ENCODE measurements at regions not wholly inside any gene's neighbourhood (a gene's known extent, or its start where the extent isn't known, plus 50 kb on each side); places are given as distances from the start of the nearest gene placed in this dataset.

DNA sequence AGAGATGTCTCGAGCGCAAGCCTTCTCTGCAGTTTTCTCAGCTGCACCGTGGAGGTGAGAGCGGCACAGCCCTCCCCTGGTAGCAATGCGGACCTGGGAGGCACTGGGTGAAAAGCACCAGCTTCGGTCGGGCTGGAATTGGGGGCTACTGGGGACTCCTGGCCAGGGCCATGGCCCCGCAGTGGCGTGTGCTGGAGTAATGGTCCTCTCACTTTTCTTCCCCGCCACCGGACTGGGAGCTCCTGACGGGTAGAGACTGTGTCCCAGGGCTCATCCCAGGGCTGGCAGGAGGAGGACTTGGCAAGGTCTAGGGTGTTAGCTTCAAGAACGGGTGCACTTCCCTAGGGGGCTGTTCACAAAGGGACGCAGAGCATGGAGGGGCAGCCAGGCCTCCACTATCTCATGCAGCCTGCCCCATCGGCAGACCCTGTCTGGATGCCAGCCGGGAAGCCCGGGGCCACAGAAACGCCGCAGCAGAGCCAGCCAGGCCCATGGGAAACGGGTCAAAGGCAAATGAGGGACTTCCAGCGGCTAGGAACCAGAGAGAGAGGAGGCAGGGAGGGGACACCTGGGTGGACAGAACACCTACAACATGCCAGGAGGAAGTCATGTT is 92.6 kb upstream of the MVB12B start (continued):
- TF ChIP-seq, protein P1, sequence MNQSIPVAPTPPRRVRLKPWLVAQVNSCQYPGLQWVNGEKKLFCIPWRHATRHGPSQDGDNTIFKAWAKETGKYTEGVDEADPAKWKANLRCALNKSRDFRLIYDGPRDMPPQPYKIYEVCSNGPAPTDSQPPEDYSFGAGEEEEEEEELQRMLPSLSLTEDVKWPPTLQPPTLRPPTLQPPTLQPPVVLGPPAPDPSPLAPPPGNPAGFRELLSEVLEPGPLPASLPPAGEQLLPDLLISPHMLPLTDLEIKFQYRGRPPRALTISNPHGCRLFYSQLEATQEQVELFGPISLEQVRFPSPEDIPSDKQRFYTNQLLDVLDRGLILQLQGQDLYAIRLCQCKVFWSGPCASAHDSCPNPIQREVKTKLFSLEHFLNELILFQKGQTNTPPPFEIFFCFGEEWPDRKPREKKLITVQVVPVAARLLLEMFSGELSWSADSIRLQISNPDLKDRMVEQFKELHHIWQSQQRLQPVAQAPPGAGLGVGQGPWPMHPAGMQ (IDR thresholded peaks at IDR 0.05; ENCODE audit: borderline replicate concordance): no peak
- TF ChIP-seq ZNF217 (IDR thresholded peaks at IDR 0.05): no peak
- TF ChIP-seq EGR1 (IDR thresholded peaks at IDR 0.05; ENCODE audit: borderline replicate concordance in 1 of 2, low read depth in 2 of 2, low read length in 2 of 2): no peak
- TF ChIP-seq, protein P2, sequence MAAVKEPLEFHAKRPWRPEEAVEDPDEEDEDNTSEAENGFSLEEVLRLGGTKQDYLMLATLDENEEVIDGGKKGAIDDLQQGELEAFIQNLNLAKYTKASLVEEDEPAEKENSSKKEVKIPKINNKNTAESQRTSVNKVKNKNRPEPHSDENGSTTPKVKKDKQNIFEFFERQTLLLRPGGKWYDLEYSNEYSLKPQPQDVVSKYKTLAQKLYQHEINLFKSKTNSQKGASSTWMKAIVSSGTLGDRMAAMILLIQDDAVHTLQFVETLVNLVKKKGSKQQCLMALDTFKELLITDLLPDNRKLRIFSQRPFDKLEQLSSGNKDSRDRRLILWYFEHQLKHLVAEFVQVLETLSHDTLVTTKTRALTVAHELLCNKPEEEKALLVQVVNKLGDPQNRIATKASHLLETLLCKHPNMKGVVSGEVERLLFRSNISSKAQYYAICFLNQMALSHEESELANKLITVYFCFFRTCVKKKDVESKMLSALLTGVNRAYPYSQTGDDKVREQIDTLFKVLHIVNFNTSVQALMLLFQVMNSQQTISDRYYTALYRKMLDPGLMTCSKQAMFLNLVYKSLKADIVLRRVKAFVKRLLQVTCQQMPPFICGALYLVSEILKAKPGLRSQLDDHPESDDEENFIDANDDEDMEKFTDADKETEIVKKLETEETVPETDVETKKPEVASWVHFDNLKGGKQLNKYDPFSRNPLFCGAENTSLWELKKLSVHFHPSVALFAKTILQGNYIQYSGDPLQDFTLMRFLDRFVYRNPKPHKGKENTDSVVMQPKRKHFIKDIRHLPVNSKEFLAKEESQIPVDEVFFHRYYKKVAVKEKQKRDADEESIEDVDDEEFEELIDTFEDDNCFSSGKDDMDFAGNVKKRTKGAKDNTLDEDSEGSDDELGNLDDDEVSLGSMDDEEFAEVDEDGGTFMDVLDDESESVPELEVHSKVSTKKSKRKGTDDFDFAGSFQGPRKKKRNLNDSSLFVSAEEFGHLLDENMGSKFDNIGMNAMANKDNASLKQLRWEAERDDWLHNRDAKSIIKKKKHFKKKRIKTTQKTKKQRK (IDR thresholded peaks at IDR 0.05; ENCODE audit: low read depth, low read length): no peak
- TF ChIP-seq ASH2L (IDR thresholded peaks at IDR 0.05; ENCODE audit: borderline replicate concordance, low read depth): no peak
- no peak for TF ChIP-seq ZBTB33 (IDR thresholded peaks at IDR 0.05)

Data from GM12878 (cell line).